Ishikawa (cell line): ENCODE measurements at regions not wholly inside any gene's neighbourhood (a gene's known extent, or its start where the extent isn't known, plus 50 kb on each side); places are given as distances from the start of the nearest gene placed in this dataset.

ENCODE experiments used
- CREB1 ChIP-seq: IDR thresholded peaks from 2 replicates; pipeline ENCODE4 v1.6.1; 2012; ENCODE audit warnings: low read depth
- EGR1 ChIP-seq: IDR thresholded peaks from 2 replicates; pipeline ENCODE4 v1.6.1; 2012
- EP300 ChIP-seq: IDR thresholded peaks from 2 replicates; pipeline ENCODE4 v1.6.1; 2012; ENCODE audit warnings: borderline replicate concordance
- MAX ChIP-seq: IDR thresholded peaks from 2 replicates; pipeline ENCODE4 v1.6.1; 2012
- RAD21 ChIP-seq: IDR thresholded peaks from 2 replicates; pipeline ENCODE4 v1.6.1; 2012; ENCODE audit warnings: low read depth
- REST ChIP-seq: IDR thresholded peaks from 2 replicates; pipeline ENCODE4 v1.6.1; 2012; ENCODE audit warnings: low read depth, mild to moderate bottlenecking
- TAF1 ChIP-seq: IDR thresholded peaks from 2 replicates; pipeline ENCODE4 v1.6.1; 2012; ENCODE audit warnings: low read depth, mild to moderate bottlenecking
- TEAD4 ChIP-seq: IDR thresholded peaks from 2 replicates; pipeline ENCODE4 v1.6.1; 2012
- YY1 ChIP-seq: IDR thresholded peaks from 2 replicates; pipeline ENCODE4 v1.6.1; 2012; ENCODE audit warnings: low read depth
- ZBTB7A ChIP-seq: IDR thresholded peaks from 2 replicates; pipeline ENCODE4 v1.6.1; 2012; ENCODE audit warnings: low read depth

- TF ChIP-seq CREB1 (no peak), EGR1 (no peak), RAD21 (no peak), YY1 (no peak), TAF1 (no peak), TEAD4 (no peak), ZBTB7A (no peak), MAX (no peak), EP300 (no peak), REST (no peak)
Measured at GRCh38 chr14:71397371-71397770, 490.1 kb downstream of the PCNX1 start.
